ENCODE measurements at regions not wholly inside any gene's neighbourhood (a gene's known extent, or its start where the extent isn't known, plus 50 kb on each side); places are given as distances from the start of the nearest gene placed in this dataset.

GRCh38 chr4:176538217-176538925 is 218.6 kb downstream of the SPCS3 start:
- TF ChIP-seq CTCF (IDR thresholded peaks at IDR 0.05) = no peak
- TF ChIP-seq POLR2A (IDR thresholded peaks at IDR 0.05) = no peak

Data from thyroid gland (tissue), 4 donors.